ENCODE measurements at regions not wholly inside any gene's neighbourhood (a gene's known extent, or its start where the extent isn't known, plus 50 kb on each side); places are given as distances from the start of the nearest gene placed in this dataset.

GRCh38 chr5:5793242-5794117, 371.0 kb downstream of the ICE1 start:
- TF ChIP-seq CTCF (IDR thresholded peaks at IDR 0.05) (no peak), POLR2A (IDR thresholded peaks at IDR 0.05) (no peak)
